HK-2 (cell line): ENCODE measurements at regions not wholly inside any gene's neighbourhood (a gene's known extent, or its start where the extent isn't known, plus 50 kb on each side); places are given as distances from the start of the nearest gene placed in this dataset.
"Not testable (repeated sequence)": the region's sequence is repeated elsewhere in the genome, so short reads cannot be mapped to it uniquely, and the experiment has no call there.

Experiments
- DNase-seq: peaks from one replicate; pipeline ENCODE4 v3.0.0-alpha.2; 2018; ENCODE audit not compliant: unreplicated experiment

DNA sequence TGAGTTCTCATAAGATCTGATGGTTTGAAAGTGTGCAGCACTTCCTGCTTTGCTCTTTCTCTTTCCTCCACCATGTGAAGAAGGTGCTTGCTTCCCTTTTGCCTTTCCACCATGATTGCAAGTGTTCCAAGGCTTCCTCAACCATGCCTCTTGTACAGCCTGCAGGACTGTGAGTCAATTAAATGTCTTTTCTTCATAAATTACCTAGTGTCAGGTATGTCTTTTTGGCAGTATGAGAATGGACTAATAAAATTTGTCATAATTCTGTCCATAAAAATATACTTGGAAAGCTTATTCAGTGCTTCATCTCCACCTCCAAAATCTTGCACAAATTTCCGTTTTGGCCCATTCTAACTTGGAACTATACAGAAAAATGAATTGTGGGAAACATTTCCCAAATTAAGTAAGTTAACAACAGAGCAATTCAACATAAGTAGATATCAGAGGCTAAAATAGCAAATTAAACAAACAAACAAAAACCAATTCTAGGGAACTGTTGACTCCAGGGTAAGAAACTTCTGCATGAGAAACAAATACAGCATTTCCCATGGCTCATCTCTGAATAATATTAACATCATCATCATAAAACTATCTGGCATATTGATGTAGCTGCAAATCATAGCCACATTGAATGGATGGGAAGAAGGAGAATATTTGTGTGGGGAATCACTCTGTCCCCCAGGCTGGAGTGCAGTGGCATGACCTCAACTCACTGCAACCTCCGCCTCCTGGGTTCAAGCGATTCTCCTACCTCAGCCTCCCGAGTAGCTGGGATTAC lies 459.5 kb upstream of the FAR2 start:
- no peak for DNase-seq

- DNase-seq: no peak
Observed at GRCh38 chr12:28693565-28694219, 455.4 kb upstream of the FAR2 start.

DNA sequence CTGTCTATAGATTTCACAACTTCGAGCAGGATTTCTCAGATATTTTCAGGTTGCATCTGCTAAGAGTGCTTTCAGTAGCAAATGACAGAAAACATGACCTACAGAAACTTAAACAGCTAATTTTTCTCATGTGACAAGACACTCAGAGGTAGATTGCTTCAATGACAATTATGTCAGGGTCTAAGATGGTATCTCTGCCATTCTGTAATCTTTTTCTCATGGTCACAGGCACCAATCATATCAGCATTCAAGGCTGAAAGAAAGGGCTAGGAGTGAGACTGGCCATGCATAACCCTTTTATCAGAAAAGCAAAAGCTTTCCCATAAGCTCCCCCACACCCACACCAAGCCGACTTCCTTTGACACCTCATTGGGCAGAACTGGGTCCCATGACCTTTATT lies 450.5 kb upstream of the FAR2 start:
- DNase-seq: no peak

GRCh38 chr12:28699029-28699428 lies 450.0 kb upstream of the FAR2 start:
- DNase-seq: no peak

DNA sequence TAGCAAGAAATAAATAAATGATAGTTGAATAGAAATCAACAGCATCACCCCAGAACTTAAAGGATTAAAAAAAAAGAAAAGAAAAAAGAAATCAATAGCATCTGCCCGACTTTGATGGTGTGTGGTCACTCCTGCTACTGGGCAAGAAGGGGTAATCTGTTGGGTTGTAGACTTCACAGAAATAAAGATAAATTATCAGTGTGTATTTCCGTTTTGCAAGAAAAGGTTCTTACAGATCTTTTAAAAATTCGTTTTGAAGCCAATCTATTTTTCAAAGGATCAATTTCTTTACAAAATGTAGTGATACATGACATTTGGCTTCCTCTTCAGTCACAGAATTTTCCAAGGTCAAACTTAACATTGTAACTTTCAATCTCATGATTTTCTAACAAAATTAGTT lies 448.9 kb upstream of the FAR2 start:
- no peak for DNase-seq

GRCh38 chr12:28704477-28705169 lies 444.5 kb upstream of the FAR2 start:
- no peak for DNase-seq

GRCh38 chr12:28708918-28709371 lies 440.1 kb upstream of the FAR2 start:
- DNase-seq: no peak

DNA sequence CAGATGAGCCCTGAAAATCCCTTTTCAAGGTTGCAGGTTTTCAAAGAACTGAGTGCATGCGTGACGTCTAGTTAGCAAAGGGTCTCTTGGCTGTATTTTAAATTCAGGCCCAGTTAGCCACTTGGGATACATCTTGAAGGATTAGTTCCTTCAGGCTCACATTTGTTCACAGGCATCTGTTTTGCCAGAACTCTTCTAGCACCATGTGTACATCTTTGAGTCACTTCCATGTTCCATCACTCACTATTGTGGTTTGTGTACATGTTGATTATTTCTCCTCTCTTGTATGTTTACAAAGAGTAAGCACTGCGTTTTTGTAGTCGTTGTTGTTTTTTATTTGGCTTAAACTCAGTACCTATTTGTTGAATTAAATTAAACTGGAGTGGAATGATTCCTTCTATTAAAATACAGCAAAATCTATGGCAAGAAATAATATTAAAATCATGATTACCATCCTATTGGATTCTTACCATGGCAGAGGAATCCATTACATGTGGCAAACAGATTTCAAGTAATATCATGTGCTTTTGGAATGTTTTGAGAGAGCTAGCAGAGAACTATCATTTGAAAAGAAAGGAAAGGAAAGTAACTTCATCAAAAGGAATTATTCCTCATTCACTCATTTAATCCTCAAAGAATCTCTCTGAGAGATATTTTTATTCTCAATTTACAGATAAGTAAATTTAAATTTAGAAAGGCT lies 438.9 kb upstream of the FAR2 start:
- no peak for DNase-seq

- peak; percentile 5 for DNase-seq
Observed at GRCh38 chr12:28710882-28711281, 438.2 kb upstream of the FAR2 start.

DNA sequence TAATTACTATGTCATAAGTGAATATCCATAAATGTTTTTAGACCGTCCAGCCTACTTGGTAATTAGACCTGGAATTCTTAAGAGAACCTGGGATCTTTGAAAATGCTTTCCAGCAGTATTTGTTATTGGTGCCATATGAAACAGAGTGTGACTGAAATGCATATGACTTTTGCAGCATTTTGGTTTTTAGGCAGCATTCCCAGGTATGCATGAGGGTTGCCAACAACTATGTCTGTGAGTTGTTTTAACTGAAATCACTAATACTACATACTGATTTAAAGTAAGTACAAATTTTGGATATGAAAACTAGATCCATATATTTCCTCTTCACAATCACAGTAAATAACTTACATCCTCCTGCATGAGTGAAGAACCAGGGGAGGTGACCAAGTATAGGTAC lies 437.7 kb upstream of the FAR2 start:
- DNase-seq: no peak

GRCh38 chr12:28742791-28743190 lies 406.3 kb upstream of the FAR2 start:
- DNase-seq: peak; percentile 1

DNA sequence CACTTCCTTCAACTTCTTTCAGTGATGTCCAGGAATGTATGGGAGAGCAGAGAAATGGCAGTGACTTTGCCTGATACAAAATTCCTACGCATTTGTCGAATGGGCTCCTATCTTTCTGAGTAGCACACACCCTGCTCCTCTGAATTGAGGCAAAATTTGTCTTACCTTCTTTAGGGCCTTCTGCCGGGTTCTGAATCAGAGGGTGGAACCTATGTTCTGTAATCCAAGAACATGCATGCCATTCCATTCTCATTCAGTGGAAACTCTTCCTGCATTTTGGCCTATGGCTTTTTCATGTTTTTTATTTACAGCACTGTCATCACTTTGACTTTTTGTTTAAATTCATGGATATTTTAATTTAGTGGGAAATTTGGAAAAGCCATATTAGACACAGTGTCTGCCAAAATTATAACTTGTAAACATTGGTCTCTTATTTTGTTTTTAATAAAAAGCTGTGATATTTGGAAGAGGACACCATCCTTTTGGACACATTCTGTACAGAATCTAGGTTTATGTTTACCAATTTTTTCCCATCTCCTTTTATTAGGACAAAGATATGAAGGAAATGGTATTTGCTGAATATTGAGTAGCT lies 402.2 kb upstream of the FAR2 start:
- no peak for DNase-seq

DNA sequence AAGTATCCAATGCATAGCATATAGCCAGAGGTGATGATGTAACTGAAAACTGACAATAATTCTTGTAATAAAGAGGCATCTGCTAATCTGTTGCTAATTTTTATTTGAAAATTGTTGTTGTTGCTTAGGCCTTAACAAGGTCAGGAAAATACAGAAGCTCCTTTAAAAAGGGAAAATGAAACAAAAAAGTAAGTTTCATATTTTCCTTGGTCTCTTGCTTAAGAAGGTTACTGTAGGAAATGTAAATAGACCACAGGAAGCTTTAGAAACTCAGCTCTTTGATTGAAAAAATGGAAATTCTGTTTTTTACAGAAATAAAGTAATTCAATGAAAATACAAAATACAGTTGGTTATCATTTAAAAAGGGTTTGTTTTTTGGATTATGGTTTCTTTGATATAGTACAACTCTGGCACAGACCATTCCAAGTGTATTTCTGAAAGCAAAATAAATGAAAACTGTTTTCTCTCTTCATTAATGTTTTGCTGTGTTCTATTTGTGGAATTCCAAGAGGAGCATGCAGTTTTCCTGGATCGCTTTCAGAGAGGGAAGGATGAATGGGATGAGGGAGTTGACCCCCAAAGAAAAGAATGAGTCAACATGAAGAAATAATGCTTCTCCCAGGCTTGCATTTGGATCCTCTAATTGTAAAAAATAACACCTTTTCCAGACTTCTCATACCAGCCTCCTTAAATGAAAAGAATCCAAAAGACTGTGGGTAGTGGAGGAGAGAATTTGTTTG lies 398.0 kb upstream of the FAR2 start:
- DNase-seq: no peak

DNA sequence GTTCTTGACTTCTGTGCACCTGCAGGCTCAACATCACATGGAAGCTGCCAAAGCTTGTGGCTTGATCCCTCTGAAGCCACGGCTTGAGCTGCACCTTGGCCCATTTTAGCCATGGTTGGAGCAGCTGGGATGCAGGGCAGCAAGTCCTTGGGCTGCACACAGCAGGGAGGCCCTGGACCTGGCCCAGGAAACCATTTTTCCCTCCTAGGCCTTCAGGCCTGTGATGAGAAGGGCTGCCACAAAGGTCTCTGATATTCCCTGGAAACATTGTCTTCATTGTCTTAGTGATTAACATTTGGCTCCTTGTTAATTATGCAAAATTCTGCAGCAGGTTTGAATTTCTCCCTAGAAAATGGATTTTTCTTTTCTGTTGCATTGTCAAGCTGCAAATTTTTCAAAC lies 394.1 kb upstream of the FAR2 start:
- DNase-seq: no peak

- no peak for DNase-seq
Observed at GRCh38 chr12:28759333-28759732, 389.7 kb upstream of the FAR2 start.

DNA sequence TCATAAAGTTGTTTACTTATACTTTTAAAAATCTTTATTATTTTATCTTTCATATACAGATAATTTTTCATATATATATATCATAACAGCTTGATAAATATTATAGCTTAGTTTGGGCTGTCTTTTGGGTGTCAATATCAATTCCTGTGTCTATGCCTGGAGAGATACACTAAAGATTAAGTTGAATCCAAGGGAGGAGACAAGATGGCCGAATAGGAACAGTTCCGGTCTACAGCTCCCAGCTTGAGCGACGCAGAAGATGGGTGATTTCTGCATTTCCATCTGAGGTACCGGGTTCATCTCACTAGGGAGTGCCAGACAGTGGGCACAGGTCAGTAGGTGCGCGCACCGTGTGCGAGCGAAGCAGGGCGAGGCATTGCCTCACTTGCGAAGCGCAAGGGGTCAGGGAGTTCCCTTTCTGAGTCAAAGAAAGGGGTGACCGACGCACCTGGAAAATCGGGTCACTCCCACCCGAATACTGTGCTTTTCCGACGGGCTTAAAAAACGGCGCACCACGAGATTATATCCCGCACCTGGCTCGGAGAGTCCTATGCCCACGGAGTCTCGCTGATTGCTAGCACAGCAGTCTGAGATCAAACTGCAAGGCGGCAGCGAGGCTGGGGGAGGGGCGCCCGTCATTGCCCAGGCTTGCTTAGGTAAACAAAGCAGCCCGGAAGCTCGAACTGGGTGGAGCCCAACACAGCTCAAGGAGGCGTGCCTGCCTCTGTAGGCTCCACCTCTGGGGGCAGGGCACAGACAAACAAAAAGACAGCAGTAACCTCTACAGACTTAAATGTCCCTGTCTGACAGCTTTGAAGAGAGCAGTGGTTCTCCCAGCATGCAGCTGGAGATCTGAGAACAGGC lies 388.8 kb upstream of the FAR2 start:
- DNase-seq: not testable (repeated sequence)

DNA sequence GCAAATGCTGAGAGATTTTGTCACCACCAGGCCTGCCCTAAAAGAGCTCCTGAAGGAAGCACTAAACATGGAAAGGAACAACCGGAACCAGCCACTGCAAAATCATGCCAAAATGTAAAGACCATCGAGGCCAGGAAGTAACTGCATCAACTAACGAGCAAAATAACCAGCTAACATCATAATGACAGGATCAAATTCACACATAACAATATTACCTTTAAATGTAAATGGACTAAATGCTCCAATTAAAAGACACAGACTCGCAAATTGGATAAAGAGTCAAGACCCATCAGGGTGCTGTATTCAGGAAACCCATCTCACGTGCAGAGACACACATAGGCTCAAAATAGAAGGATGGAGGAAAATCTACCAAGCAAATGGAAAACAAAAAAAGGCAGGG lies 387.2 kb upstream of the FAR2 start:
- DNase-seq: not testable (repeated sequence)

- DNase-seq: no peak
Observed at GRCh38 chr12:28766398-28766797, 382.7 kb upstream of the FAR2 start.

DNA sequence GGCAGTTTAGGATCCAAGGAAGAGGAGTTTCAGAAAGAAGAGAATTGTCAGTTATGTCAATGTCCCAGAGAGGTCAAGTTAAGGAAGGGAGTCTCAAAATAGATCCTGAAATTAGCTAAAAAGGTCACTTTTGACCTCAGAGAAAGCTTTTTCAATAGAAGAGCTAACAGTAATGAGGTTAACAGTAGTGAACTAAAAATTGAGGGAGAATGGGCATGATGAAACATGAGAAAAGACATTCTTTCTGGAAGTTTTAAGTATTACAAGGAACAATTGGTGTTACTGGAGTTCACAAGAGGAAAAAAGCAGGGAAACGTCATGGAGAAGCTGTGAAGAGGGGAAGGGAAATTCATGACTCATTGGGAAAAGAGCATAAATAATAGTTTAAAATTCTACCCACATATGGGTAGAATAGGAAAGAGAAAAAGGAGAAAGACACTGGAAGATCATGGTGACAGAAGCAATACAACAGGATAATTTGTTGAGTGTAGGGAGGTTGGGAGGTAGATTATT lies 381.2 kb upstream of the FAR2 start:
- DNase-seq: no peak

DNA sequence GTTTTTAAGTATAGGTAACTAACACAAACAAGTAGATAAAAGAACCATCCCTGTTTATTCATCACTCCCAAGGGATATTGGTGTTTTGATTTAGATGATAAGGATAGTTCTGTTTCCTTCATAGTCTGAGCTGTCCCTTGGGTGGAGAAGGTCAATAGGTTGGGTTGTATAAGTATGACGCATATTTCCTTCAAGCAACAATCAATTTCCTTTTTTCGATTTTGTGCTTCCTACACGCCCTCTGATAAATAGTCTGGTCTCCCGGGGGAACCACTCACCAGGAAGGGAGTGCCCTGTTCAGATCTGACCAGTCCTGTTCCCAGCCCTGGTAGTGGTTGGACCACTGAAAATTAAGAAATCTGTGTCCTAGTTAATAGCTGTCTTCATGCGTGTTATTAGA lies 378.8 kb upstream of the FAR2 start:
- no peak for DNase-seq
